ENCODE measurements at regions not wholly inside any gene's neighbourhood (a gene's known extent, or its start where the extent isn't known, plus 50 kb on each side); places are given as distances from the start of the nearest gene placed in this dataset.

DNA sequence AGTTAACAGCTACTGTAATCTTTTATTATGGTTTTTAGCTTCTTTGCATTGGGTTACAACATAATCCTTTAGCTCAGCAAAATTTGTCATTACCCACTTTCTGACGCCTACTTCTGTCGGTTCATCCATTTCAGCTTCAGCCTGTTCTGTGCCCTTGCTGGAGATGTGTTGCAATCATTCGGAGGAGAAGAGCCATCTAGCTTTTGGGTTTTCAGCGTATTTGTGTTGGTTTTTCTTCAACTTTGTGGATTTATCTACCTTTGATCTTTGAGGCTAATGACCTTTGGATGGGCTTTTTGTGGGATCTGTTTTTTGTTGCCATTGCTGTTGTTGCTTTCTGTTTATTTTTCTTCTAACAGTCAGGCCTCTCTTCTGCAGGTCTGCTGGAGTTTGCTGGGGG, 69.2 kb upstream of the ATXN7L3B start:
- no peaks in the 10 kb centered on the region for H3K9me3 ChIP-seq (ENCODE audit: control insufficient read depth, low read depth, low read length)
- H3K79me2 ChIP-seq (ENCODE audit: control insufficient read depth, insufficient read depth, low read length), result no peaks in the 10 kb centered on the region
- H3K4me1 ChIP-seq (ENCODE audit: control insufficient read depth, extremely low read depth, insufficient read depth, low read length), result no peaks in the 10 kb centered on the region
- no peak for TF ChIP-seq EZH2 (IDR thresholded peaks at IDR 0.05; ENCODE audit: low read length)
- TF ChIP-seq CTCF (optimal IDR thresholded peaks at IDR 0.05 in 1 of 3, IDR thresholded peaks at IDR 0.05 in 1 of 3, conservative IDR thresholded peaks at IDR 0.05 in 1 of 3; ENCODE audit: extremely low read depth in 1 of 3, insufficient read depth in 2 of 3, low read length in 3 of 3), result no peak
- H3K27me3 ChIP-seq (ENCODE audit: control insufficient read depth, extremely low read depth, insufficient read depth, low read length), result no peaks in the 10 kb centered on the region
- no peak overlapping the region for H3K4me3 ChIP-seq (ENCODE audit: control insufficient read depth in 2 of 3, extremely low read depth in 1 of 3, insufficient read depth in 2 of 3, low read depth in 1 of 3, low read length in 3 of 3)
- DNase-seq (ENCODE audit: low read depth, low spot score), result no peak
- H3K36me3 ChIP-seq (ENCODE audit: control insufficient read depth in 2 of 2, extremely low read depth in 1 of 2, insufficient read depth in 2 of 2, low read length in 2 of 2), result no peaks in the 10 kb centered on the region
- no peak for FAIRE-seq
- H3K27ac ChIP-seq (ENCODE audit: control insufficient read depth, insufficient read depth, low read length), result no peak overlapping the region
- H3K9ac ChIP-seq (ENCODE audit: control insufficient read depth, extremely low read depth, insufficient read depth, low read length), result no peak overlapping the region
- H3K9me1 ChIP-seq (ENCODE audit: control insufficient read depth, extremely low read depth, insufficient read depth, low read length), result no peaks in the 10 kb centered on the region
- no peaks in the 10 kb centered on the region for H4K20me1 ChIP-seq (ENCODE audit: control insufficient read depth, extremely low read depth, insufficient read depth, low read length)
- no peak overlapping the region for H3K4me2 ChIP-seq (ENCODE audit: control insufficient read depth, extremely low read depth, insufficient read depth, low read depth, low read length)
- no peak overlapping the region for H2AFZ ChIP-seq (ENCODE audit: control insufficient read depth, low read length)
- dilution Hi-C loops (cut with MboI; ENCODE audit: extremely low pct_ligation_motif_present, low sequenced_read_pairs), result no loop called here

DNA sequence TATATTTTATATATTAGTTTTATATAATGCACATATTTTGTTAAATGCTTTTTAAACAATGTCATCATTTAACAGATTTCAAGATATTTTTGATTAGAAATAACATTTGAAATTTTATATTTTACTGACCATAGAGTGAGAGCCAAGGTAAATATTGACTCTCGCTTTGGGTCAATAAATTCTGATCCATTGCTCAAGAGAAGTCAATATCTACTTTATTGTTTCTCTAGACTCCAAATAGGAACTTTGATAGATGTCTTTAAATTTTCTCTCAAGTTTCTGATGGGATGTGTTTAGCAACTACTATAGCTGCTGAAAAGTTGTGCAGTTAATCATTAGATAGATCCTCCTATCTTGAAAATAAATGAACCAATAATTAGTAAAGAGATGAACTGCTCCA, 61.4 kb upstream of the ATXN7L3B start:
- Histone ChIP-seq H3K4me2 (ENCODE audit: control insufficient read depth, extremely low read depth, insufficient read depth, low read depth, low read length) (no peak overlapping the region), H4K20me1 (ENCODE audit: control insufficient read depth, extremely low read depth, insufficient read depth, low read length) (no peaks in the 10 kb centered on the region), H3K4me3 (ENCODE audit: control insufficient read depth in 2 of 3, extremely low read depth in 1 of 3, insufficient read depth in 2 of 3, low read depth in 1 of 3, low read length in 3 of 3) (no peak overlapping the region), H3K36me3 (ENCODE audit: control insufficient read depth in 2 of 2, extremely low read depth in 1 of 2, insufficient read depth in 2 of 2, low read length in 2 of 2) (no peaks in the 10 kb centered on the region), H3K27me3 (ENCODE audit: control insufficient read depth, extremely low read depth, insufficient read depth, low read length) (no peaks in the 10 kb centered on the region), H3K79me2 (ENCODE audit: control insufficient read depth, insufficient read depth, low read length) (no peaks in the 10 kb centered on the region), H3K9ac (ENCODE audit: control insufficient read depth, extremely low read depth, insufficient read depth, low read length) (no peak overlapping the region), H3K4me1 (ENCODE audit: control insufficient read depth, extremely low read depth, insufficient read depth, low read length) (no peaks in the 10 kb centered on the region), H3K9me1 (ENCODE audit: control insufficient read depth, extremely low read depth, insufficient read depth, low read length) (no peaks in the 10 kb centered on the region), H2AFZ (ENCODE audit: control insufficient read depth, low read length) (no peak overlapping the region), H3K9me3 (ENCODE audit: control insufficient read depth, low read depth, low read length) (no peaks in the 10 kb centered on the region), H3K27ac (ENCODE audit: control insufficient read depth, insufficient read depth, low read length) (no peak overlapping the region)
- TF ChIP-seq EZH2 (IDR thresholded peaks at IDR 0.05; ENCODE audit: low read length) (no peak), CTCF (optimal IDR thresholded peaks at IDR 0.05 in 1 of 3, IDR thresholded peaks at IDR 0.05 in 1 of 3, conservative IDR thresholded peaks at IDR 0.05 in 1 of 3; ENCODE audit: extremely low read depth in 1 of 3, insufficient read depth in 2 of 3, low read length in 3 of 3) (no peak)
- DNase-seq (ENCODE audit: low read depth, low spot score) (no peak), FAIRE-seq (no peak)
- dilution Hi-C loops (cut with MboI; ENCODE audit: extremely low pct_ligation_motif_present, low sequenced_read_pairs), result no loop called here

Data from keratinocyte (primary cell).